ENCODE measurements at regions not wholly inside any gene's neighbourhood (a gene's known extent, or its start where the extent isn't known, plus 50 kb on each side); places are given as distances from the start of the nearest gene placed in this dataset.
A peak's percentile ranks its signal among the peaks of the same experiment; 100 is the strongest.

DNA sequence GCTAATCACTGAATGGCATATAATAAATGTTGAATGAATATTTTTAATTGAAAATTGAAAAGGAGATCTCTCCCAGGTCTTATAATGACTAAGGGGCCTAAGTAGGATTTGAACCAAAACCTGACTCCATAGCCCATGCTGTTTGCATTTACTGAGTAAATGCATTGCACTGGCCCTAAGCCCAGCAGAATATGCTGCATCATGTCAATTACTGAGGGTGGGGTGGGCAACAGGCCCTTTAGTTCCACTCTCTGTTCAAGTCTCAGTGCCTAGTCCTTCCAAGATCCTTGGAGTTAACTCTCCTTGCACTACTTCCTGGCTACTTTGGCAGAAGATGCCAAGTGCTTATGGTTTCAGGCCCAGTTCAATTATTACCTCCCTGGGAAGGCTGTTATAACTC, 203.8 kb upstream of the DAB1 start:
- H3K36me3 ChIP-seq (ENCODE audit: low read depth) = no peaks in the 10 kb centered on the region
- no peak for ATAC-seq (ENCODE audit: low read depth)
- no peaks in the 10 kb centered on the region for H3K27me3 ChIP-seq (ENCODE audit: insufficient read depth, poor library complexity, severe bottlenecking)
- no peak overlapping the region for H3K27ac ChIP-seq (ENCODE audit: poor library complexity, severe bottlenecking)
- H3K4me3 ChIP-seq (ENCODE audit: severe bottlenecking) = no peak overlapping the region
- peaks cover 4% of the 10 kb centered on the region for H3K4me1 ChIP-seq (ENCODE audit: insufficient read depth, poor library complexity, severe bottlenecking)
- no peak for TF ChIP-seq CTCF (IDR thresholded peaks at IDR 0.05; ENCODE audit: poor library complexity, severe bottlenecking)
- no peaks in the 10 kb centered on the region for H3K9me3 ChIP-seq (ENCODE audit: severe bottlenecking)
- no peak for DNase-seq (ENCODE audit: low spot score)

GRCh38 chr1:57623791-57624538, 200.1 kb upstream of the DAB1 start:
- DNase-seq (ENCODE audit: low spot score) (no peak), ATAC-seq (ENCODE audit: low read depth) (no peak)
- no peak for TF ChIP-seq CTCF (IDR thresholded peaks at IDR 0.05; ENCODE audit: poor library complexity, severe bottlenecking)
- Histone ChIP-seq H3K36me3 (ENCODE audit: low read depth) (no peaks in the 10 kb centered on the region), H3K27ac (ENCODE audit: poor library complexity, severe bottlenecking) (no peak overlapping the region), H3K27me3 (ENCODE audit: insufficient read depth, poor library complexity, severe bottlenecking) (no peaks in the 10 kb centered on the region), H3K4me3 (ENCODE audit: severe bottlenecking) (no peak overlapping the region), H3K4me1 (ENCODE audit: insufficient read depth, poor library complexity, severe bottlenecking) (no peaks in the 10 kb centered on the region), H3K9me3 (ENCODE audit: severe bottlenecking) (no peaks in the 10 kb centered on the region)

DNA sequence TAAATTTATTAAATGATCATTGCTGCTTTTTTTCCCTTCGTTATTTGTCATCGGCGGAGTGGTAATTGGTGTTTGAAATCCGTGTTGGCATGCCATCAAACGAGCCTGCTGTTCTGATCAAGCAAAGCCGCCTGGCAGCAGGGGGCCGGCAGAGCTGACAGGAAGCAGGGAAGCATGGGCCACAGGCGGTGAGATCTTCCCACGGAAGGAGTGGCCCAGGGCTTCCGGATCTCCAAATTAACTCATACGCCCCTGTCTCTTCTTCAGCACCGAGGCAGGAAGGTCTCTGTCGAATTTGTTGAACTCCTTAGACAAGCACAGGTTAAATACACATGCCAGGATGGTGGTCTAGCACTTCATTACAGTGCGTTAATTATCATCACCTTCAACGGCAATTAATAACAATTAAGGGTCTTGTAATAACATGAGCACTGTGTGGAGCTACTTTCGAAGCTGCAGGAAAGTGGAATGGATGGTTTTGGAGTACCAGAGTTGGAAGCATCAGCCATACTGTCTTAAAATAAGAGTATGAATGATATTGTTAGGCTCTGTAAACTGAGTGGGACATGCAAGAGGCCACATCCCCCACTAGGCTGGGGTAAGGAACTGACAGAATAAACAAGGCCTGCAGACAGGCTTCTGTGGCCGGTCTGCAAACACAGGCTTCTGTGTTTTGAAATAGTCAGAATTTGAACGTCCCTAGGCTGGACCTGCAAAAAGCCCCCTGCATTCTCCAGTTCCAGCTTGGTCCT, 199.4 kb upstream of the DAB1 start:
- Histone ChIP-seq H3K27ac (ENCODE audit: poor library complexity, severe bottlenecking) (no peak overlapping the region), H3K27me3 (ENCODE audit: insufficient read depth, poor library complexity, severe bottlenecking) (no peaks in the 10 kb centered on the region), H3K36me3 (ENCODE audit: low read depth) (no peaks in the 10 kb centered on the region), H3K9me3 (ENCODE audit: severe bottlenecking) (no peaks in the 10 kb centered on the region), H3K4me1 (ENCODE audit: insufficient read depth, poor library complexity, severe bottlenecking) (no peaks in the 10 kb centered on the region), H3K4me3 (ENCODE audit: severe bottlenecking) (no peak overlapping the region)
- TF ChIP-seq CTCF (IDR thresholded peaks at IDR 0.05; ENCODE audit: poor library complexity, severe bottlenecking) = no peak
- DNase-seq (ENCODE audit: low spot score) (no peak), ATAC-seq (ENCODE audit: low read depth) (peak; percentile 60; the same call in 2 of the 3 replicates)

- no peaks in the 10 kb centered on the region for H3K36me3 ChIP-seq (ENCODE audit: low read depth)
- no peak overlapping the region for H3K27ac ChIP-seq (ENCODE audit: poor library complexity, severe bottlenecking)
- H3K4me1 ChIP-seq (ENCODE audit: insufficient read depth, poor library complexity, severe bottlenecking) = no peaks in the 10 kb centered on the region
- no peak for DNase-seq (ENCODE audit: low spot score)
- no peak for TF ChIP-seq CTCF (IDR thresholded peaks at IDR 0.05; ENCODE audit: poor library complexity, severe bottlenecking)
- no peak overlapping the region for H3K4me3 ChIP-seq (ENCODE audit: severe bottlenecking)
- no peaks in the 10 kb centered on the region for H3K9me3 ChIP-seq (ENCODE audit: severe bottlenecking)
- no peaks in the 10 kb centered on the region for H3K27me3 ChIP-seq (ENCODE audit: insufficient read depth, poor library complexity, severe bottlenecking)
- ATAC-seq (ENCODE audit: low read depth) = no peak
These were observed 197.9 kb upstream of the DAB1 start for GRCh38 chr1:57621776-57622175.

DNA sequence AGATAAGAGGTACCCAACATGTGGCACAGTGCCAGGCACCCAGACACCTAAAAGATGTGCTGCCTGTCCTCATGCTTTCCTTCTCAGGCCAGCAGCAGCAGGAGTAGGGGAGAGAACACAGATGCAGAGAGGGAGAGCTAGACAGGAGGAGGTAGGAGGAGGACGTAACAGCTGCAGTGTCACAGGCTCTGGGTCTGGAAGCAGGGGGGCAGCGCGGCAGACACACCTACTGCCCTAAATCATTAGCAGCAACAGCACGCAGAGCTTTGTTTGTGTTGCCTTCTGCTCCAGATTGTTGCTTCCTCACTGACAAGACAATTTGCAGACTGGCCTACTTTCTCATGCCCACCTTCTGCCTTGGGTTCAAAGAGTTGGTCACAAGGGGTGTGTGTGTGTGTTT, 196.7 kb upstream of the DAB1 start:
- no peak for ATAC-seq (ENCODE audit: low read depth)
- H3K9me3 ChIP-seq (ENCODE audit: severe bottlenecking) = no peaks in the 10 kb centered on the region
- no peak overlapping the region for H3K27ac ChIP-seq (ENCODE audit: poor library complexity, severe bottlenecking)
- no peak for DNase-seq (ENCODE audit: low spot score)
- no peaks in the 10 kb centered on the region for H3K36me3 ChIP-seq (ENCODE audit: low read depth)
- peaks cover 6% of the 10 kb centered on the region for H3K4me1 ChIP-seq (ENCODE audit: insufficient read depth, poor library complexity, severe bottlenecking)
- no peak overlapping the region for H3K4me3 ChIP-seq (ENCODE audit: severe bottlenecking)
- H3K27me3 ChIP-seq (ENCODE audit: insufficient read depth, poor library complexity, severe bottlenecking) = no peaks in the 10 kb centered on the region
- TF ChIP-seq CTCF (IDR thresholded peaks at IDR 0.05; ENCODE audit: poor library complexity, severe bottlenecking) = no peak
